H9 (cell line): ENCODE measurements at regions not wholly inside any gene's neighbourhood (a gene's known extent, or its start where the extent isn't known, plus 50 kb on each side); places are given as distances from the start of the nearest gene placed in this dataset.

Experiments
- DNase-seq: peaks from one replicate; pipeline ENCODE4 v3.0.0-alpha.2; 2017
- H2AFZ ChIP-seq: one replicate; pipeline ENCODE4 v1.6.1; 2013; ENCODE audit warnings: mild to moderate bottlenecking, low read length, control low read depth, moderate library complexity
- H2AK5ac ChIP-seq: 2 replicates; pipeline ENCODE4 v1.6.1; 2013; ENCODE audit warnings: low read length, control low read depth, mixed read lengths; ENCODE audit not compliant: insufficient read length
- H2BK120ac ChIP-seq: one replicate; pipeline ENCODE4 v1.6.1; 2013; ENCODE audit warnings: low read depth, mild to moderate bottlenecking, low read length, control low read depth, inconsistent platforms; ENCODE audit not compliant: poor library complexity, severe bottlenecking
- H2BK12ac ChIP-seq: 2 replicates; pipeline ENCODE4 v1.6.1; 2013; ENCODE audit warnings: low read length, control low read depth, mixed read lengths, low read depth; ENCODE audit not compliant: insufficient read length
- H2BK15ac ChIP-seq: 2 replicates; pipeline ENCODE4 v1.6.1; 2013; ENCODE audit warnings: low read depth, low read length, control low read depth
- H2BK20ac ChIP-seq: one replicate; pipeline ENCODE4 v1.6.1; 2013; ENCODE audit warnings: low read depth, mild to moderate bottlenecking, low read length, control low read depth, inconsistent platforms; ENCODE audit not compliant: poor library complexity, severe bottlenecking
- H2BK5ac ChIP-seq: 2 replicates; pipeline ENCODE4 v1.6.1; 2013; ENCODE audit warnings: low read length, control low read depth, mixed read lengths; ENCODE audit not compliant: insufficient read length
- H3K14ac ChIP-seq: 2 replicates; pipeline ENCODE4 v1.6.1; 2013; ENCODE audit warnings: low read length, control low read depth; ENCODE audit not compliant: insufficient read depth
- H3K18ac ChIP-seq: 2 replicates; pipeline ENCODE4 v1.6.1; 2013; ENCODE audit warnings: low read depth, mild to moderate bottlenecking, mixed read lengths, low read length, control low read depth; ENCODE audit not compliant: insufficient read length
- H3K23ac ChIP-seq: 2 replicates; pipeline ENCODE4 v1.6.1; 2013; ENCODE audit warnings: low read length, control low read depth, mixed read lengths, low read depth; ENCODE audit not compliant: insufficient read length
- H3K23me2 ChIP-seq: 2 replicates; pipeline ENCODE4 v1.6.1; 2013; ENCODE audit warnings: low read depth, mild to moderate bottlenecking, mixed read lengths, low read length, control low read depth; ENCODE audit not compliant: insufficient read length, poor library complexity, severe bottlenecking
- H3K27ac ChIP-seq: 2 replicates; pipeline ENCODE4 v1.5.1; 2013; ENCODE audit warnings: low read length, control low read depth, mixed read lengths, low read depth; ENCODE audit not compliant: insufficient read length
- H3K27me3 ChIP-seq: 2 replicates; pipeline ENCODE4 v1.6.1; 2013; ENCODE audit warnings: low read length, control low read depth, inconsistent platforms; ENCODE audit not compliant: insufficient read depth
- H3K4ac ChIP-seq: 2 replicates; pipeline ENCODE4 v1.6.1; 2013; ENCODE audit warnings: low read depth, mild to moderate bottlenecking, control low read depth, inconsistent platforms, low read length, moderate library complexity
- H3K4me1 ChIP-seq: 2 replicates; pipeline ENCODE4 v1.6.1; 2013; ENCODE audit warnings: low read length, control low read depth, inconsistent platforms; ENCODE audit not compliant: insufficient read depth
- H3K4me2 ChIP-seq: 2 replicates; pipeline ENCODE4 v1.6.1; 2013; ENCODE audit warnings: low read length, control low read depth, mixed read lengths; ENCODE audit not compliant: insufficient read length, insufficient read depth
- H3K56ac ChIP-seq: 2 replicates; pipeline ENCODE4 v1.6.1; 2013; ENCODE audit warnings: low read depth, mild to moderate bottlenecking, mixed read lengths, low read length, control low read depth; ENCODE audit not compliant: insufficient read length
- H3K79me1 ChIP-seq: 2 replicates; pipeline ENCODE4 v1.6.1; 2013; ENCODE audit warnings: low read depth, mild to moderate bottlenecking, moderate library complexity, low read length, control low read depth, inconsistent platforms; ENCODE audit not compliant: insufficient read depth, poor library complexity, severe bottlenecking
- H3K79me2 ChIP-seq: 2 replicates; pipeline ENCODE4 v1.6.1; 2013; ENCODE audit warnings: low read length, control low read depth, inconsistent platforms; ENCODE audit not compliant: insufficient read depth
- H3K9ac ChIP-seq: 2 replicates; pipeline ENCODE4 v1.6.1; 2013; ENCODE audit warnings: low read length, control low read depth, mixed read lengths; ENCODE audit not compliant: insufficient read length; ENCODE audit errors: extremely low read depth
- H3K9me3 ChIP-seq: one replicate; pipeline ENCODE4 v1.6.1; 2013; ENCODE audit warnings: low read depth, low read length, inconsistent platforms; ENCODE audit not compliant: control insufficient read depth
- H3T11ph ChIP-seq: one replicate; pipeline ENCODE4 v1.6.1; 2013; ENCODE audit warnings: mild to moderate bottlenecking, low read length, control low read depth, inconsistent platforms
- H4K20me1 ChIP-seq: one replicate; pipeline ENCODE4 v1.6.1; 2013; ENCODE audit not compliant: control insufficient read depth, insufficient read length, insufficient read depth
- H4K5ac ChIP-seq: 2 replicates; pipeline ENCODE4 v1.6.1; 2013; ENCODE audit warnings: low read depth, mild to moderate bottlenecking, mixed read lengths, low read length, control low read depth; ENCODE audit not compliant: insufficient read length
- H4K8ac ChIP-seq: replicated peaks from 2 replicates; pipeline ENCODE4 v1.6.1; 2013; ENCODE audit warnings: low read length, control low read depth, mixed read lengths, low read depth; ENCODE audit not compliant: insufficient read length
- H4K91ac ChIP-seq: 2 replicates; pipeline ENCODE4 v1.6.1; 2013; ENCODE audit warnings: low read depth, mild to moderate bottlenecking, moderate library complexity, mixed read lengths, low read length, control low read depth; ENCODE audit not compliant: insufficient read length
- H3K27ac Mint-ChIP-seq, 3 experiments: 2 replicates in 2 of 3; 3 replicates in 1 of 3; pipeline ENCODE4 v1.8.0; 2020 to 2021; ENCODE audit warnings: mixed read lengths in 3 of 3, mild to moderate bottlenecking in 1 of 3, moderate library complexity in 1 of 3
- H3K27me3 Mint-ChIP-seq: 2 replicates; pipeline ENCODE4 v1.8.0; 2021; ENCODE audit warnings: low read depth, mild to moderate bottlenecking, moderate library complexity, mixed read lengths
- H3K36me3 Mint-ChIP-seq, 3 experiments: 2 replicates in 2 of 3; 3 replicates in 1 of 3; pipeline ENCODE4 v1.8.0; 2020 to 2021; ENCODE audit warnings: low read depth in 3 of 3, mixed read lengths in 3 of 3; ENCODE audit not compliant: insufficient read depth in 1 of 3
- H3K4me1 Mint-ChIP-seq, 2 experiments: 2 replicates each; pipeline ENCODE4 v1.8.0; 2020; ENCODE audit warnings: mixed read lengths in 2 of 2
- H3K4me3 Mint-ChIP-seq, 2 experiments: 2 replicates in 1 of 2; 3 replicates in 1 of 2; pipeline ENCODE4 v1.8.0; 2020 to 2021; ENCODE audit warnings: mild to moderate bottlenecking in 2 of 2, mixed read lengths in 2 of 2, moderate library complexity in 1 of 2
- H3K9me3 Mint-ChIP-seq, 2 experiments: 2 replicates in 1 of 2; 3 replicates in 1 of 2; pipeline ENCODE4 v1.8.0; 2020; ENCODE audit warnings: mild to moderate bottlenecking in 2 of 2, mixed read lengths in 2 of 2, moderate library complexity in 1 of 2
- CTCF ChIP-seq: fragments of 200-600 bp; sonication (generic); conservative IDR thresholded peaks from 3 replicates; pipeline ENCODE4 v1.8.0; 2021; ENCODE audit warnings: antibody characterized with exemption, mild to moderate bottlenecking
- WGBS: extraction: QIAGEN DNeasy Blood & Tissue Kit; methylation state at CpG from one replicate; pipeline ENCODE4 v1.1.7; 2013; ENCODE audit warnings: missing lambda C conversion rate, low lambda C conversion rate, mixed read lengths; ENCODE audit not compliant: insufficient read length; ENCODE audit errors: extremely low coverage; 5-methylcytosine and 5-hydroxymethylcytosine counted together

GRCh38 chrX:69018416-69019072, 146.7 kb downstream of the PJA1 start:
- Histone ChIP-seq H2BK120ac (no peak overlapping the region), H4K91ac (no peak overlapping the region), H4K8ac (no peak overlapping the region), H2BK12ac (no peak overlapping the region), H3K9ac (no peak overlapping the region), H4K5ac (no peak overlapping the region), H3K27ac (no peak overlapping the region), H3K4me2 (no peak overlapping the region), H3K79me2 (0 out of 2 replicates have a peak, but pooled peaks cover 2% of the 10 kb centered on the region), H3K27me3 (no peaks in the 10 kb centered on the region), H3K79me1 (no peaks in the 10 kb centered on the region), H2AK5ac (no peak overlapping the region), H3K9me3 (no peaks in the 10 kb centered on the region), H3K4ac (no peak overlapping the region), H3K4me1 (no peaks in the 10 kb centered on the region; the same call in 1 of the 2 replicates), H3K56ac (no peak overlapping the region), H3K23me2 (no peaks in the 10 kb centered on the region), H3K18ac (no peak overlapping the region), H3K23ac (no peak overlapping the region), H4K20me1 (no peaks in the 10 kb centered on the region), H2AFZ (no peak overlapping the region), H3K14ac (no peak overlapping the region), H2BK20ac (no peak overlapping the region), H2BK15ac (no peak overlapping the region), H2BK5ac (no peak overlapping the region), H3T11ph (no peak overlapping the region)
- H3K27ac Mint-ChIP-seq, result no peak overlapping the region
- no peak for DNase-seq
- no peak overlapping the region for H3K4me3 Mint-ChIP-seq
- peaks cover 0 to 2% (median 0%) of the 10 kb centered on the region in 3 experiments; a peak in 1 of 7 replicates for H3K36me3 Mint-ChIP-seq
- peaks cover 46 to 55% of the 10 kb centered on the region in 2 experiments for H3K9me3 Mint-ChIP-seq
- no peak for TF ChIP-seq CTCF
- H3K27me3 Mint-ChIP-seq, result peaks cover 4% of the 10 kb centered on the region
- H3K4me1 Mint-ChIP-seq, result peaks cover 2 to 3% of the 10 kb centered on the region in 2 experiments; a peak in 1 of 4 replicates
- WGBS, result no CpG with 5 or more reads among the region's 8 CpGs
